ENCODE measurements at regions not wholly inside any gene's neighbourhood (a gene's known extent, or its start where the extent isn't known, plus 50 kb on each side); places are given as distances from the start of the nearest gene placed in this dataset.

GRCh38 chr1:30604801-30605440, 118.5 kb downstream of the MATN1 start:
- no peak for ATAC-seq (ENCODE audit: insufficient read depth, low FRiP score)
- H3K36me3 ChIP-seq (ENCODE audit: control insufficient read depth in 4 of 4, insufficient read depth in 4 of 4, low read length in 4 of 4) = no peaks in the 10 kb centered on the region
- H3K27ac ChIP-seq (ENCODE audit: low read depth in 1 of 2, low read length in 1 of 2) = no peak overlapping the region
- no peaks in the 10 kb centered on the region for H3K27me3 ChIP-seq (ENCODE audit: control insufficient read depth in 3 of 3, insufficient read depth in 3 of 3, low read length in 2 of 3)
- no peak overlapping the region for H3K9ac ChIP-seq (ENCODE audit: insufficient read depth in 1 of 2, low read length in 2 of 2)
- 84 to 85% methylated on average over 6 of the region's 6 CpGs for WGBS, 2 donors
- peaks cover 0 to 6% (median 0%) of the 10 kb centered on the region in 4 donors for H3K9me3 ChIP-seq (ENCODE audit: control insufficient read depth in 4 of 4, insufficient read depth in 3 of 4, low read length in 3 of 4)
- no peak overlapping the region for H3K4me3 ChIP-seq
- no peak for DNase-seq
- no peaks in the 10 kb centered on the region for H3K4me1 ChIP-seq (ENCODE audit: control insufficient read depth in 5 of 5, insufficient read depth in 5 of 5, low read length in 5 of 5)
- no peak for TF ChIP-seq CTCF (IDR thresholded peaks at IDR 0.05; ENCODE audit: control extremely low read depth, extremely low read depth)

- peaks cover 0 to 3% (median 0%) of the 10 kb centered on the region in 4 donors for H3K9me3 ChIP-seq (ENCODE audit: control insufficient read depth in 4 of 4, insufficient read depth in 3 of 4, low read length in 3 of 4)
- H3K4me3 ChIP-seq = no peak overlapping the region
- DNase-seq = no peak
- 72 to 76% methylated on average over 7 of the region's 7 CpGs for WGBS, 2 donors
- no peak overlapping the region for H3K27ac ChIP-seq (ENCODE audit: low read depth in 1 of 2, low read length in 1 of 2)
- H3K4me1 ChIP-seq (ENCODE audit: control insufficient read depth in 5 of 5, insufficient read depth in 5 of 5, low read length in 5 of 5) = no peaks in the 10 kb centered on the region
- peaks cover 0 to 4% (median 0%) of the 10 kb centered on the region in 3 donors for H3K27me3 ChIP-seq (ENCODE audit: control insufficient read depth in 3 of 3, insufficient read depth in 3 of 3, low read length in 2 of 3)
- no peaks in the 10 kb centered on the region for H3K36me3 ChIP-seq (ENCODE audit: control insufficient read depth in 4 of 4, insufficient read depth in 4 of 4, low read length in 4 of 4)
- no peak for TF ChIP-seq CTCF (IDR thresholded peaks at IDR 0.05; ENCODE audit: control extremely low read depth, extremely low read depth)
- ATAC-seq (ENCODE audit: insufficient read depth, low FRiP score) = no peak
- H3K9ac ChIP-seq (ENCODE audit: insufficient read depth in 1 of 2, low read length in 2 of 2) = no peak overlapping the region
Observed at GRCh38 chr1:30603081-30603858, 120.1 kb downstream of the MATN1 start.

GRCh38 chr1:30601316-30602085, 121.9 kb downstream of the MATN1 start:
- ATAC-seq (ENCODE audit: insufficient read depth, low FRiP score) (no peak), DNase-seq (no peak)
- H3K9me3 ChIP-seq (ENCODE audit: control insufficient read depth in 4 of 4, insufficient read depth in 3 of 4, low read length in 3 of 4) = peaks cover 0 to 3% (median 0%) of the 10 kb centered on the region in 4 donors
- no peak overlapping the region for H3K4me3 ChIP-seq
- no peak overlapping the region for H3K27ac ChIP-seq (ENCODE audit: low read depth in 1 of 2, low read length in 1 of 2)
- no peaks in the 10 kb centered on the region for H3K4me1 ChIP-seq (ENCODE audit: control insufficient read depth in 5 of 5, insufficient read depth in 5 of 5, low read length in 5 of 5)
- no peaks in the 10 kb centered on the region for H3K36me3 ChIP-seq (ENCODE audit: control insufficient read depth in 4 of 4, insufficient read depth in 4 of 4, low read length in 4 of 4)
- 80 to 83% methylated on average over 8 of the region's 8 CpGs for WGBS, 2 donors
- H3K27me3 ChIP-seq (ENCODE audit: control insufficient read depth in 3 of 3, insufficient read depth in 3 of 3, low read length in 2 of 3) = peaks cover 0 to 7% (median under 1%) of the 10 kb centered on the region in 3 donors
- no peak overlapping the region for H3K9ac ChIP-seq (ENCODE audit: insufficient read depth in 1 of 2, low read length in 2 of 2)
- no peak for TF ChIP-seq CTCF (IDR thresholded peaks at IDR 0.05; ENCODE audit: control extremely low read depth, extremely low read depth)
